ENCODE measurements at regions not wholly inside any gene's neighbourhood (a gene's known extent, or its start where the extent isn't known, plus 50 kb on each side); places are given as distances from the start of the nearest gene placed in this dataset.

GRCh38 chr16:80056324-80056723 is 455.8 kb upstream of the MAF start:
- H3K9ac ChIP-seq (ENCODE audit: low read length), result no peak overlapping the region
- H3K36me3 ChIP-seq (ENCODE audit: low read depth, low read length), result no peaks in the 10 kb centered on the region
- no peak overlapping the region for H3K27ac ChIP-seq (ENCODE audit: low read length)
- intact Hi-C loops (cut with micrococcal nuclease), result no loop called here
- TF ChIP-seq EZH2 (IDR thresholded peaks at IDR 0.05; ENCODE audit: low read length, unreplicated experiment) (no peak), CTCF (conservative IDR thresholded peaks at IDR 0.05; ENCODE audit: low read depth, low read length) (no peak), EZH2phosphoT487 (IDR thresholded peaks at IDR 0.05; ENCODE audit: borderline replicate concordance, low read length) (no peak)
- no peaks in the 10 kb centered on the region for H3K79me2 ChIP-seq (ENCODE audit: low read length)
- ATAC-seq (no peak), DNase-seq (no peak)
- H3K9me3 ChIP-seq (ENCODE audit: low read length), result no peaks in the 10 kb centered on the region
- POLR2A ChIA-PET (ENCODE audit: unreplicated experiment), result no interaction called here
- no peaks in the 10 kb centered on the region for H4K20me1 ChIP-seq (ENCODE audit: low read length)
- peaks cover 17% of the 10 kb centered on the region for H3K27me3 ChIP-seq (ENCODE audit: low read length)
- no TSS peak for BruUV-seq (replicated peaks)
- CTCF ChIA-PET, result no interaction called here
- no peaks in the 10 kb centered on the region for H3F3A ChIP-seq (ENCODE audit: low read length, unreplicated experiment)
- H3K4me1 ChIP-seq (ENCODE audit: insufficient read depth, low read length), result no peaks in the 10 kb centered on the region
- H3K4me2 ChIP-seq (ENCODE audit: low read length), result no peak overlapping the region
- no peak overlapping the region for H2AFZ ChIP-seq (ENCODE audit: low read length)
- no peaks in the 10 kb centered on the region for H3K9me2 ChIP-seq (replicated peaks; ENCODE audit: low read length)
- H3K4me3 ChIP-seq (ENCODE audit: low read length), result no peak overlapping the region

GRCh38 chr16:80055831-80056230 is 455.3 kb upstream of the MAF start:
- CTCF ChIA-PET, result no interaction called here
- TF ChIP-seq EZH2 (IDR thresholded peaks at IDR 0.05; ENCODE audit: low read length, unreplicated experiment), result no peak
- TF ChIP-seq EZH2phosphoT487 (IDR thresholded peaks at IDR 0.05; ENCODE audit: borderline replicate concordance, low read length), result no peak
- TF ChIP-seq CTCF (conservative IDR thresholded peaks at IDR 0.05; ENCODE audit: low read depth, low read length), result no peak
- Histone ChIP-seq H2AFZ (ENCODE audit: low read length) (no peak overlapping the region), H3K36me3 (ENCODE audit: low read depth, low read length) (no peaks in the 10 kb centered on the region), H3K4me1 (ENCODE audit: insufficient read depth, low read length) (no peaks in the 10 kb centered on the region), H3K27ac (ENCODE audit: low read length) (no peak overlapping the region), H3F3A (ENCODE audit: low read length, unreplicated experiment) (no peaks in the 10 kb centered on the region), H3K4me2 (ENCODE audit: low read length) (no peak overlapping the region), H3K27me3 (ENCODE audit: low read length) (peaks cover 17% of the 10 kb centered on the region), H4K20me1 (ENCODE audit: low read length) (no peaks in the 10 kb centered on the region), H3K9ac (ENCODE audit: low read length) (no peak overlapping the region), H3K79me2 (ENCODE audit: low read length) (no peaks in the 10 kb centered on the region), H3K4me3 (ENCODE audit: low read length) (no peak overlapping the region), H3K9me2 (replicated peaks; ENCODE audit: low read length) (no peaks in the 10 kb centered on the region), H3K9me3 (ENCODE audit: low read length) (no peaks in the 10 kb centered on the region)
- POLR2A ChIA-PET (ENCODE audit: unreplicated experiment), result no interaction called here
- ATAC-seq (no peak), DNase-seq (no peak)
- no TSS peak for BruUV-seq (replicated peaks)
- intact Hi-C loops (cut with micrococcal nuclease), result no loop called here

- POLR2A ChIA-PET (ENCODE audit: unreplicated experiment), result no interaction called here
- DNase-seq, result no peak
Observed at GRCh38 chr16:80054647-80055046, 454.1 kb upstream of the MAF start.

More at GRCh38 chr16:80054647-80055046, 454.1 kb upstream of the MAF start:
- no peak overlapping the region for H3K27ac ChIP-seq (ENCODE audit: low read length)
- CTCF ChIA-PET, result no interaction called here
- H3K4me3 ChIP-seq (ENCODE audit: low read length), result no peak overlapping the region
- no peaks in the 10 kb centered on the region for H3F3A ChIP-seq (ENCODE audit: low read length, unreplicated experiment)
- H4K20me1 ChIP-seq (ENCODE audit: low read length), result no peaks in the 10 kb centered on the region
- TF ChIP-seq EZH2phosphoT487 (IDR thresholded peaks at IDR 0.05; ENCODE audit: borderline replicate concordance, low read length) (no peak), EZH2 (IDR thresholded peaks at IDR 0.05; ENCODE audit: low read length, unreplicated experiment) (no peak), CTCF (conservative IDR thresholded peaks at IDR 0.05; ENCODE audit: low read depth, low read length) (no peak)
- H3K4me2 ChIP-seq (ENCODE audit: low read length), result no peak overlapping the region
- intact Hi-C loops (cut with micrococcal nuclease), result no loop called here
- no peak overlapping the region for H2AFZ ChIP-seq (ENCODE audit: low read length)
- H3K27me3 ChIP-seq (ENCODE audit: low read length), result peaks cover 17% of the 10 kb centered on the region
- no peaks in the 10 kb centered on the region for H3K4me1 ChIP-seq (ENCODE audit: insufficient read depth, low read length)
- no peaks in the 10 kb centered on the region for H3K79me2 ChIP-seq (ENCODE audit: low read length)
- H3K9me3 ChIP-seq (ENCODE audit: low read length), result no peaks in the 10 kb centered on the region
- H3K36me3 ChIP-seq (ENCODE audit: low read depth, low read length), result no peaks in the 10 kb centered on the region
- no TSS peak for BruUV-seq (replicated peaks)
- H3K9ac ChIP-seq (ENCODE audit: low read length), result no peak overlapping the region
- no peaks in the 10 kb centered on the region for H3K9me2 ChIP-seq (replicated peaks; ENCODE audit: low read length)
- no peak for ATAC-seq

Data from PC-3 (cell line).